Kidney glomerular epithelial cell (primary cell): ENCODE measurements at regions not wholly inside any gene's neighbourhood (a gene's known extent, or its start where the extent isn't known, plus 50 kb on each side); places are given as distances from the start of the nearest gene placed in this dataset.

ENCODE experiments used
- DNase-seq: peaks from one replicate; lab custom pipeline; 2025; lab: John Stamatoyannopoulos, UW

DNA sequence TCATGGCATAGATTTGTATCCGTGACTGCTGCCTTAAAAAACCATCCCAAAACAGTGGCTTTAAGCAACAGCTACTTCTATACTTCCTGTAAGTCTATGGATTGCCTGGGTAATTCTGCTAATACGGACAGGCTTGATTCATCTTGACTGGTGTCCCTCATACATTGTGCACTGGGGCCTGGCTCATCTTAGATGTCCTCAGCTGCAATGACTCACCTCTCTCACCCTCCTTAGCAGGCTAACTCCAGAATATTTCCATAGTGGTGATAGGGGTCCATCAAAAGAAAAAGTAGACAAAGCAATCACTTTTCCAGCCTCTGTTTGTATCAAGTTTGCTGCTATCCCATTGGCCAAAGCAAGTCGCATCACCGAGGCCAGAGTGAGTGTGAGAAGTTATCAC, 409.1 kb upstream of the KAZN start:
- DNase-seq: no peak

DNA sequence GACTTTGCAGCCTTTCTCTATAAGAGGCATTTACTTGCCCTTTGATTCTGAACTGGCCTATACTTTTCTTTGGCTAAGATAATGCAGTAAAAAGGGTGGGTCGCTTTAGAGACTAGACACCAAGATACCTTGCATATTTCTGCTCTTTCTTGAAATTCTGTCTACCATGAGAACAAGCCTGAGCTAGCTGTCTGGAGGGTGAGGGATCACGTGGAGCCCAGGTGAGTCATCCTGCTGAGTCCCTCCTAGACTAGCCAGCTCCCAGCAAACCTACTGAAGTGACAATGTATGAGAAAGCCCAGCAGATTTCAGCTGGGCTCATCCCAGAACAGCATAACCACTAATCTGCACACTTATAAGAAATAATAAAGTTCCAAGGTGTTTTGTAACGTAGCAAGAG, 408.0 kb upstream of the KAZN start:
- DNase-seq: peak; percentile 83

DNA sequence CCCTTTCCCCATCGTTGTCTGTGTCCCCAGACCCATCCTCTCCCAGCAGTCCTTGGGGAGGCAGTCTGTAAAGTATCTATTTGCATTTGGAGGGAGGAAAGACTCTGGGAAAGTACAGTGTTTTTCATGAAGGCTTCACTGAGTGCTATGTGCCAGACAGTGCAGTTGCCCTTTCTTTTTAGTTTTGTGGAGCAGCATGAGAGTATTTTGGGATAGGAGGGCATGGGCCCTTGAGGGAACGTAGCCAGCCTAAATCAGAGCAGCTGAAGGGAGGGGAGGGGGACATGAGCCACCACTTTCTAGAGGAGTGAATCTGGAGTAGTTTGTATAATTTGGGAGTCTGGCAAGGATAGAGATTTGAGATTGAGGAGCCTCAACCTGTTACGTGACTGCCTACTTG, 404.0 kb upstream of the KAZN start:
- DNase-seq: no peak

DNA sequence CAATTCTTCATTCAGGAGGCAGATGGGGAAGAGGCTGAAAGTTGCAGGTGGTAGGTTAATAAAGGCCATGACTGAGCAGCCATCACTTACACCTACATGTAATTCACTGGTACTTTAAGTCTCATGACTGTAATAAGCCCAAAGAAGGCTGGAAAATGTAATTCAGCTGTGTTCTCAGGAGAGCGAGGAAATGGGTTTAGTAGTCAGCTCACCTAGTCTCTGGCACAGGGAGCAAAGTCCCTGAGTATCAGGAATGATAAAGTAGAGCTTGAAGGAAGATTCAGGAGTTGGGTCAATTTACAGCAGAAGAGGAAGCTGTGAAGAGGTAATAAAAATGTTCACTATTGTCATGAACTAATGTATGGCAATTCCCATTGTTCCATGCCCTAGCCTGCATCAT, 393.4 kb upstream of the KAZN start:
- DNase-seq: no peak

DNA sequence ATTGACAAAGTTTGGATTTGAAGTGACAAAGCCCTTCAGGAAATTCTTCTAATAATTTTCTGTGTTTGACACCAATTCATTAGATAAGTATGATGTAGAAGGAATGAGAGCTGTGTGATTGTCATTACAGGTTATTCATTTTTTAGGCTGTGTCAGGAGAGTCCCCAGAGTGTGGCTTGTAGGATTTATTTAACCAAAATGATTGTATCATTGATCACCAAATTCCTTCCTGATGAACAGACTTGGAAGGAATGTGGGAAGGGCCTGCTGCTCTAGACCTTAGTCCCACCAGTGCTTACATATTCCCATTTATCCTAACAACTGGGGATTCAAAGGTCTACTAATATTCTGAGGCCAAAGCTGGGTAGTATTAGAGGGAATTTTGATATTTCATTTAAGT, 383.3 kb upstream of the KAZN start:
- DNase-seq: peak; percentile 23

DNA sequence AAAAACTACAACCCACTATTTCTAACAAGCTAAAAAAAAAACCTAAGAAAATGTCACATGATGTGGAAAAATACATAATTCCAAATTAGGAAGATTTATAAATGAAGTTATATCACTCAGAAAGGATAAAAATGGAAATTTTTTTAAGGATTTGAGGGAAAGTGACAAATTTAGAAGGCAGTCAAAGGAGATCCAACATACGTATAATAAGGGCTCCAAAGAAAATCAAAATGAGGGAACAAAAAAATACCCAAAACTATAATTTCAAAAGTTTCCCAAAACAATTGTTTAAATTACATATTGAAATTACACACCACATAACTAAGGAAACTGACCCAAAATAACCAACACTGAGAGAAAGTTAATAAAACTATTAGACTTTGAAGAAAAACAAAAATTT, 381.1 kb upstream of the KAZN start:
- no peak for DNase-seq

DNA sequence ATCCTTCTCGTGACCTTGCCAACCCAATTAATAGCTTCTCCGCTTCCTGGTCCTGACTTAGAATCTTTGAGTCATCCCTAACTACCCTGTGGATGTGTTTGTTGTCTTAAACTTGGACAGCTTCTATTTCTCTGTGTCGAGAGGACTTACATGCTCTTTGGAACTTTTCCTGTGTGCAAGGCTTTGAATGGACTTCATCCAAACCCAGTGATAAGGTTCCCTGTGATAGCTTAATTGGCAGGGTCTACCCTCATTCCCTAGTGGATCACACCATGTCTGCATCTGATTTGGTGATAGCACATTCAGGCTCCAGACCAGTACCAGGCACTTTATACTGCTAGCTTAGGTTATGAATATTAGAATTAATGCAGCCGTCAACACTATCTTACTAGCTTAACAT, 378.2 kb upstream of the KAZN start:
- DNase-seq: no peak

DNA sequence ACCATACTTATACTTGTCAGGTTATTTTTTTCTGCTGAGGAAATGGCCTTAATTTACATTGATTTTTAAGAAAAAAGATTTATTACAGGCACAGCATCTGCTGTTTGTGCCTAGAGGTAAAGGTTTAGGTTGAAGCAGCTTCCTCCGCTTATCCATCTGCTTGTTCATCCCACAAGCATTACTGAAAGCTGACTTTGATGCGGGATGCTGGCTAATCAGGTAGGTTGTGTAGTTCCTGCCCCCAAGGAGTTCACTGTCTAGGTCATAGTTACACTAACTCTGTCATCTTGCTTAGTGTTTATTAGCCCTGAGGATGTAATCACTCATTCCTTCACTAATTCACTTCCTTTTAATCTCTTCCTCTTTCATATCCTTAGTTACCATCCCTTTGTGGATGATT, 377.7 kb upstream of the KAZN start:
- no peak for DNase-seq

DNA sequence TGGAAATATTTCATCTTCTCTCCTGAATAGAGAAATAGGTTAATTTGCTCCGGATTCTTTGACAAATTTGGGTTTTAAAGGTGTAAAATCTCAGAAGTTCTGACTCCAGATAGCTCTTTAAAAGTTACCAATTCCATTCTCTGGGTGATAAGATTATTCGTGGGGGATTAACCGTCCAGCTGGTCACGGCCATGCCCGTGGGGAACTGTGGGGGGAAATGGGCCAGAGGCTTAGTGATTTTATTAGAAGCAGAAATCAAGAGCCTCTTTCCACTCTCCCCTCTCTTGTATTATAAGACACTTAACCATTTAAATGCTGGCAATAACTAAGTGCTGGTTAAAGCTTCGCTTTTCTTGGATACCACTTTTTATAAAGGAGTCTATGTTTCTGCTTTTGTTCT, 376.4 kb upstream of the KAZN start:
- no peak for DNase-seq

DNA sequence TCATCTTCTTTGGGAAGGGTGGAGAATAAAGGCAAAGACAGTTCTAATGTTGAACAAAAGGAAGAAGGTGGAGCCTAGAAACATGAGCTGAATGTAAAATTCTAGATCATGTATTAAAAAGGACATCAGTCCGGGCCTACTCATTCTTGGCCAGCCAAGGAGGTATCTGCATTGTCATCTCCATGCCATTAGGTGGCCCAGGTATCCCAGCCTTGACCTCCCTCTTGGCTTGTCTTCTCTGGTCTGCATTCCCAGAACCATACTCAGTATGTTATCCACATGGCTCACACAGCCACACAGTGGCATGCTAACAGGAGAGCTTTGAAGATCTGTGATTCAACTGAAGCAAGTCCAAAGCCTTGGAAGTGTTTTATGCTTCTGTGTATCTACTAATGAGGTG, 369.8 kb upstream of the KAZN start:
- DNase-seq: no peak

DNA sequence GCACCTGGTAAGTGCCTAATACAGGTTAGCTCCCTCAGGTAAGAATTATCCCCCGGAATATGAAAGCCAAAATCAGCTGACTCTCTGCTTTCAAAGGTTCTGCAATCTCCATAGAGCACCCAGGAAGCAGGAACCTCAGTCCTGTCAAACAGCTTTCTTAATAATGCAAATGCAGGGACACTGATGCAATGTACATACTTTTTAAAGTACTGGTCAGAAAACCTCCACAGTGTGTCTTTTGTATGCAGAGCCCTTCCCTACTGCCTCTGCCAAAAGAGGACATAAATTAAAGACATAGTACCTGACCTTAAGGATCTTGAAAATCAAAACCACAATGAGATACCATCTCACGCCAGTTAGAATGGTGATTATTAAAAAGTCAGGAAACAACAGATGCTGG, 365.0 kb upstream of the KAZN start:
- no peak for DNase-seq

DNA sequence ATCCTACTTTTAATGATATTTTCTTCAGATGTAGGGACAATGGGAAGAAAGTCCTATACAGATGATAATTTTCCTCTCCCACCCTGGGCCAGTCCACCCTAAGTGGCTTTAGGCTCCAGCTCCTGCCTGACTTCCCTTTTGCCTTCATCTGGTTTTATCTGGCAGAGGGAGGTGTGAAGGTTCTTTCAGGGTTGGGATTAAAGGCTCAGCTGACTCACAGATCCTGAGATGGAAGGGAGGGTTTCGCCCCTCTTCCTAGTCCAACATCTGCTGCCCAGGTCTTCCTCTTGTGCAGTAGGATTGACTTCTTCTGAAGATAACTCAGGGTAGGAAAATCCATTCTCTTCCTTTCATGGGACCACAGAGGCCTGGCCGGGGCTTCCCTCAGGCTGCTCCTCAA, 362.4 kb upstream of the KAZN start:
- no peak for DNase-seq

DNA sequence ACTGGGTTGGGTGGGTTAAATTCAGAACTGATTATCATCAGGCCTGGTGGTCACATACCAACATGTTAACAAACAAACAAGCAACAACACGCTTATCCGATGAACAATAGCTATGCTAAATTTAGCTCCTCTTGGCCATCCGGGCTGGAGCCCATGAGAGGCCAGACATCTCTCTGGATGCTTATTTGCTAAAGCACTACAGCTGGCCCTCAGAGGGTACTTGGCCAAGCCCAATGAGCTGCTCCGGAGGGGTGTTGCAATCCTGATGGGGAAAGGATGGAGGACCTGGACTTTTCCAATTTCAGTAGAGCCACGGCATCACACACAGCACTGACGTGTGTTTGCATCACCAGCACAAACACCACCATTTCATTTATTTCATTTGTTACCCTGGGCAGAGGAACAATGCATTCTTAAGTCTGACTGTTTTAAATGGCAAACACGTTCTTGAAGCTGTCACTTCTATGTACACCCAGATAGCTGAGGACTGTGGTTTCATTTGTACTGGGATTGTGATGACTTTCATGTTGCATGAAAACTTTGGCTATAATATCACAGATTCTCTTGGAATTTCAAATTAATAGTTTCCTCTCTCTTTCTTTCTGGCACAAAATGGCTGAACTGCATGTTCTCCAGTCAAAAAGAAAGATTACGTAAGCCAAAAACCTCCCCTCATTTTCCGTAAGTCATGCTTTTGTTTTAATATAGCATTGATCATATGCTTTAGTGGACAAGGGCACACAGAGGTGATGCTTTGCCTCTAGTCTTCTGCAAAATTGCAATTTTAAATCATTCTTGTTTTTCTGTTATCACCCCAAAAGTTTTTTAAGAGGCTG, 359.8 kb upstream of the KAZN start:
- no peak for DNase-seq

DNA sequence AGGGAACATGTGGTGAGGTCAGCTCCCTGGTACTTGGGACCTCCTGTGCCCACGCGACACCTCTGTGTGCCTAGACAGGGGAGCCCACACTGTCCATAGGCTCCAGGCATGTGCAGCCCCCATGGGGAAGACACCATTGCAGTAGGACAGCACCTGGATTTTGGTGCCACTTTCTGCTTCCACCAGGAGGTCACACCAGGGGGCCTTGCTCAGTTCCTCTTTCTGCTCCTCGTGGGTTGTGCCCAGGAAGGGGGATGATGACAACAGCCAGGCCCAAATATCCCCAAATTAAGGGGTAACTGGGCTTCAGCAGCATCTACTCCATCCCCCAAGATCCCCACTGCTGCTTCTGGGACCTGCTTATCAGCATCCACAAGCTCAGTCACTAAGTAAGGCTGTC, 358.2 kb upstream of the KAZN start:
- no peak for DNase-seq

DNA sequence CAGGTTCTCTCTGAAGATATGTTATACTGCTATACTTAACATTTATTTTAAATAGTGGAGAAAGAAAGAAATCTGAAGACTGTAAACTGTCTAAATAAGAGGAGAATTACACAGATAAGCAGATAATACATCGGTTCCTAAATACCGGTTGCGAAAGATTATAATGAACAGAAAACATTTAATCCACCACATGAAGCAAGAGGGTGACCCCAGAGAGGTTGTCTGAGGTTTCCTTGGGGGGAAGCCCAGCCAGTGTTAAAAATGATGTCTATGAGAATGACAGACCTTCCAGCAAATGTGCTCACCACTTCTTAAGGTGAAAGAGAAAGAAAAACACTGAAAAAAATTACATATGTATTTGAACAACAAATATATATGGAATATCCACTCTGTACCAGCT, 356.4 kb upstream of the KAZN start:
- DNase-seq: no peak

DNA sequence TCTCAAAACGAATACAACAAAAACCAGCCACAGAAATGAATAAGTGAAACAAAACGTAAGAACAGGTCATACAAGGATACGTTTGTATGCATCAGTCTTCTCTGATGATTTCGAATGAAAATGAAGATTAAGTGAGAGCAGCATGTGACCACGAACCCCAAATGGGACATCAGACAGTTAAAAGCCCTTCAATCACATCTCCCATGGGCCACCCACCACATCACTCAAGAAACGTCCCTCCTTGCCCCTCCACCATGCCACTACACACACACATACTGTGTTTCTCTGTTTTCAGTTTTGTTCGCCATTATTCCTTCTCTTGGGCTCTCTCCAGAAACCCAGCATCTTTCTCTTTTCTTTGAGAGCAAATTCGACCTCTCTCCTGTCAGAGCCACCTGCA, 355.6 kb upstream of the KAZN start:
- no peak for DNase-seq

DNA sequence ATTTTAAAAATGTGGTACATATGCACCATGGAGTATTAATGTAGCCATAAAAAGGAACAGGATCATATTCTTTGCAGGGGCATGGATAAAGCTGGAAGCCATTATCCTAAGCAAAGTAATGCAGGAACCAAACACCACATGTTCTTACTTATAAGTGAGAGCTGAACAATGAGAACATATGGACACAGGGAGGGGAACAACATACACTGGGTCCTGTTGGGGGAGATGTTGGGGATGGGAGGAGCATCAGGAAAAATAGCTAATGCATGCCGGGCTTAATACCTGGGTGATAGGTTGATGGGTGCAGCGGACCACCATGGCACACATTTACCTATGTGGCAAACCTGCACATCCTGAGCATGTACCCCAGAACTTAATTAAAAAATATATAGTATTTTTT, 352.5 kb upstream of the KAZN start:
- no peak for DNase-seq

DNA sequence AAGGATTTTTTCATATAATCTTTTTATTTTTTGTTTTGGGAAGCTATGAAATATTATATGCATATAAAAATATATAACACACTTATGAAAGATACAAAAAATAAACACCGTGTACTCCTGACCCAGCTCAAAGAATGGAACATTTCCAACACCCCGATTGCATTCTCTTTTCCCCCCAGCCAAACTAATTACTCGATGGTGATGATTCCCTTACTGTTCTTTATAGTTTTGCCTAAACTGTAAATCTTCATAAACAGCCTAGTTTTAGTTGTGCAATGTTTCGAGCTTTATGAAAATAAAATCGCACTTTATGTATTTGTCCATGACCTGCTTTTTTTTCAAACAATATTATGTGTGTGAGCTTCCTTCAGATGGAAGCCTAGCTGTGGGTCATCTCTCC, 352.0 kb upstream of the KAZN start:
- no peak for DNase-seq

DNA sequence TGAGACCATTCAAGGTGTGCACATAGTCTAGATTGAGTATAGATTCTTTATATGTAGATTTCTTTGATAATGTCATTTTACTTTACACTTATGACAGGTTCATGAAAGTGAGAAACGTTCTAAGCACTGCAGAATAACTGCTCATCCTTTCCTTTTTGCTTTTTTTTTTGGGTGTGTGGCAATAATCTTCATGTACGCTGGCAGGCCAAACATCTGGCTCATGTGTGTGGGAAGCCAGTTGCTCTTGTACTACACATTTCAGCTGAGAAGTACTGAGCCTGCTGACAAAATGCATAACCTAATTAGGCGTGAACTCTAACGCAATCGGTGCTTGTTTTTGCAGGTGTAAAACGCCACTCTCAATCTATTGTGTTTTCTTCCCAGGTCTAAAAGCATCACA, 350.8 kb upstream of the KAZN start:
- no peak for DNase-seq

DNA sequence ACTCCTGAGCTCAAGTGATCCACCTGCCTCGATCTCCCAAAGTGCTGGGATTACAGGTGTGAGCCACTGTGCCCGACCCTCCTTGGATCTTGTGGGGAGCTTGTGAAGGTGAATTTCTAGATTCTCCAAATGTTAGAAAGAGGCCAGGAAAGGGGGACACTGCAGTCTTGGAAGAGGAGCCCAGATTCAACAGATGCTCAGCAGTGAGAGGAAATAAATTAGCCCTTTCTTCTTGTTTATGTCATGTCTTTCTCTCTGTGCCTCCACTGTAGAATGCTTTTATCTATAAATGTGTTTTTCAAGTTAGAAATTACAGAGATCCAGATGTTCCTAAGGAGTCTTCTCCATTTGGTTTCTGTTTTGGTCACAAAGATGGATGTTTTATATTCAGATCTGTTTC, 346.6 kb upstream of the KAZN start:
- DNase-seq: no peak

DNA sequence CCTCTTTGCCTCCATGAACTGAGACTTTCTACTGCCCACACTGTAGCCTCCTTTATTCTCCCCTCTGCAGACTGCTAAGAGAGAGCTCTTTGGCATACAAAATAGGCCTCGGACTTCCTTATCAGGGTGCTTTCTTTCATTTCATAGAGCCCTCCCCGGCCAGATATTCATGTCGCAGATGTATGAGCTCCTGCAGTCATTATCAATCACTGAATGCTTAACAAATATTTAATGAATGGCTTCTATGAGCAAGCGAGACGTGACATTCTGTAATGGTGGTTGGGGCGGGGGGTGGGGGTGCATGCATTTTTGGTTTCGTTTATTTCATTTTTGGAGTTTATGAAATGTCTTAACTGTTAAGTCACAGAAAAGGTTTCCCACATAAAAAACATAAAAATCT, 344.8 kb upstream of the KAZN start:
- no peak for DNase-seq

DNA sequence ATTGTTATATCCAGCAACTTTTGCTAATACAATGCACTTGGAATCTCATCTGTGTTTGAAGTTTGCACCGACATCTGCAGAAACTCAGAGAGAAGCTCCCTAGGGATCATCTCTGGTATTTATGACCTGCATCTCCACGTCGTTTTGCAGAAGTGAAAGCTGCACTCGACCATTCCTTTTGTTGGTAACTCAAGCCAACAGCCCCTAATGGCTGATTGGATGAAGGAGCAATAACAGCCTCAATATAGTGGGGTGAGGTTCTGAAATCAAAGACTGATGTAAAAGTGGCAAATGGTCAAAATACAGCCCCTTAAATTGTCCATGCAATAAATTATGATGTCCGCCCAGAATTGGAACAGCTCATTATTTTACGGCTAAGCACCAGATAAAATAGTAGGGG, 344.2 kb upstream of the KAZN start:
- no peak for DNase-seq

DNA sequence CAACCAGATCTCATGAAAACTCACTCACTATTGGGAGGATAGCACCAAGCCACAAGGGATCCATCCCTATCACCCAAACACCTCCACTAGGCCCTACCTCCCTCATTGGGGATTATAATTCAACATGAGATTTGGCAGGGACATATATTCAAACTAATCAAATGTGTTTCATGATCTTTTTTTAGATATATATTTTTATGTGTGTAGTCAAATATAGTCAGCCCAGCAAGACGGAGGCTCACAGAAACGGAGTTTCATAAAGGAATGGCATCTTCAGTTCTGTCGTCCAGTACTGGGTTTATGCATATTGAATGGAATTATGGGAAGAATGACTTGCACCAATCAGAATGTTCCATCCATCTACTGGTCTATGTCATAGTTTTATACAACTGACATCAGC, 343.3 kb upstream of the KAZN start:
- no peak for DNase-seq

DNA sequence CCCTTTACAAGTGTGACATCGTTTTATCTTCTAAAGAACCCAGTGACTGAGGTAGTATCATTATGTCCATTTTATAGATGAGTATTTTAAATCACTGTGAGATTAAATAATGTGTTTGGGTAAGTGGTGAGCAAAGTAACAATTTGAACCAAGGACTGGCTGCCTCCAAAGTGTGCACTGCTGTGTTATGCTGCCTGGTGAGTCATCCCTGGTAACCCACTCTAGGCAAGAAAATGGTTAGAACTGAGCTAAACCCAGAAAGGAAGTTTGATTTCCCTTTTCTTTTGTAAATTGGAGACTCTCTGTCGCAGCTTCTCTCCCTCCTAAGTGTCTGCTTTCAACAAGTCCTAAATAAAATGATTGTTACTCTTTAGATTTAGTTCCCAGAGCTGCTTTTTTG, 342.8 kb upstream of the KAZN start:
- peak; percentile 32 for DNase-seq
